ENCODE measurements at regions not wholly inside any gene's neighbourhood (a gene's known extent, or its start where the extent isn't known, plus 50 kb on each side); places are given as distances from the start of the nearest gene placed in this dataset.

DNA sequence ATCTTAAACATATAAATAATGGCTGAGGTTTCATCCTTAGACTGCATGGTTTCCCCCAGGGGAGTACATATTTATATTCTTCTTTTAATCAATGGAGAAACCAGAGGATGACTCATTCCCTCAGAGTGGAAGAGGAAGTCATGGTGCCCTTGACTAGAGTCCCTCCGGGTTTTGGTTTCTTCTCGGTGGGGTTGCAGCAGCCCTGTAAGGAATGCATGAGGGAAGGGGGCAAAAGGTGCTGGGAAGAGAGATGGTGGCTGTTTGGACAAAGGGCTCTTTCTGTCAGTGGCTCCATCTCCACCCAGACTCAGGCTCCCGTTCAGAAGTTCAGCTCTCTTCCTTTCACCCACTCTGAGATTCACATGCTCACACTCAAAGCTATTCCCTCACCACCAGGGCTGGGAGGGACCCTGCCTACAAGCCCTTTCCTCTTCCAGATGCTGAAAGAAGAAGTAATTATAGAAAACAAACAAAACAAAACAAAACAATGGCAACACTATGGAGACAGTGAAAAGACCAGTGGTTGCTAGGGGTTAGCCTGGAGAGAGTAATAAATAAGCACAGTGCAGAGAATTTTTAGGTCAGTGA, 129.8 kb upstream of the IL12B start (continued):
- TF ChIP-seq, protein P1, sequence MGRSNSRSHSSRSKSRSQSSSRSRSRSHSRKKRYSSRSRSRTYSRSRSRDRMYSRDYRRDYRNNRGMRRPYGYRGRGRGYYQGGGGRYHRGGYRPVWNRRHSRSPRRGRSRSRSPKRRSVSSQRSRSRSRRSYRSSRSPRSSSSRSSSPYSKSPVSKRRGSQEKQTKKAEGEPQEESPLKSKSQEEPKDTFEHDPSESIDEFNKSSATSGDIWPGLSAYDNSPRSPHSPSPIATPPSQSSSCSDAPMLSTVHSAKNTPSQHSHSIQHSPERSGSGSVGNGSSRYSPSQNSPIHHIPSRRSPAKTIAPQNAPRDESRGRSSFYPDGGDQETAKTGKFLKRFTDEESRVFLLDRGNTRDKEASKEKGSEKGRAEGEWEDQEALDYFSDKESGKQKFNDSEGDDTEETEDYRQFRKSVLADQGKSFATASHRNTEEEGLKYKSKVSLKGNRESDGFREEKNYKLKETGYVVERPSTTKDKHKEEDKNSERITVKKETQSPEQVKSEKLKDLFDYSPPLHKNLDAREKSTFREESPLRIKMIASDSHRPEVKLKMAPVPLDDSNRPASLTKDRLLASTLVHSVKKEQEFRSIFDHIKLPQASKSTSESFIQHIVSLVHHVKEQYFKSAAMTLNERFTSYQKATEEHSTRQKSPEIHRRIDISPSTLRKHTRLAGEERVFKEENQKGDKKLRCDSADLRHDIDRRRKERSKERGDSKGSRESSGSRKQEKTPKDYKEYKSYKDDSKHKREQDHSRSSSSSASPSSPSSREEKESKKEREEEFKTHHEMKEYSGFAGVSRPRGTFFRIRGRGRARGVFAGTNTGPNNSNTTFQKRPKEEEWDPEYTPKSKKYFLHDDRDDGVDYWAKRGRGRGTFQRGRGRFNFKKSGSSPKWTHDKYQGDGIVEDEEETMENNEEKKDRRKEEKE (IDR thresholded peaks at IDR 0.05): no peak
- TF ChIP-seq ZNF384 (IDR thresholded peaks at IDR 0.05; ENCODE audit: borderline replicate concordance, low read depth, low read length) (no peak), SIX5 (IDR thresholded peaks at IDR 0.05; ENCODE audit: low read depth, low read length, severe bottlenecking) (no peak), MTA3 (IDR thresholded peaks at IDR 0.05; ENCODE audit: borderline replicate concordance, low read length) (peak; percentile 75; the same call in 1 of the 2 replicates), RB1 (IDR thresholded peaks at IDR 0.05; ENCODE audit: borderline replicate concordance) (no peak), ZSCAN29 (IDR thresholded peaks at IDR 0.05) (no peak), CHD4 (IDR thresholded peaks at IDR 0.05) (no peak), RBBP5 (conservative IDR thresholded peaks at IDR 0.05) (no peak), EGR1 (IDR thresholded peaks at IDR 0.05; ENCODE audit: borderline replicate concordance in 1 of 2, low read depth in 2 of 2, low read length in 2 of 2) (no peak), FOXK2 (IDR thresholded peaks at IDR 0.05) (no peak), ZNF207 (IDR thresholded peaks at IDR 0.05; ENCODE audit: borderline replicate concordance) (peak; percentile 34; the same call in 1 of the 2 replicates), NFYA (IDR thresholded peaks at IDR 0.05; ENCODE audit: borderline replicate concordance, low read depth, low read length) (no peak), WRNIP1 (IDR thresholded peaks at IDR 0.05; ENCODE audit: borderline replicate concordance, low read depth, low read length) (no peak), SREBF2 (IDR thresholded peaks at IDR 0.05; ENCODE audit: low read length) (no peak), RUNX3 (IDR thresholded peaks at IDR 0.05; ENCODE audit: low read length) (peak; percentile 85), CBX5 (IDR thresholded peaks at IDR 0.05; ENCODE audit: low read depth) (0 out of 2 replicates have a peak, but pooled peaks have one; percentile 54), BACH1 (IDR thresholded peaks at IDR 0.05; ENCODE audit: borderline replicate concordance) (no peak)
- TF ChIP-seq, protein P2, sequence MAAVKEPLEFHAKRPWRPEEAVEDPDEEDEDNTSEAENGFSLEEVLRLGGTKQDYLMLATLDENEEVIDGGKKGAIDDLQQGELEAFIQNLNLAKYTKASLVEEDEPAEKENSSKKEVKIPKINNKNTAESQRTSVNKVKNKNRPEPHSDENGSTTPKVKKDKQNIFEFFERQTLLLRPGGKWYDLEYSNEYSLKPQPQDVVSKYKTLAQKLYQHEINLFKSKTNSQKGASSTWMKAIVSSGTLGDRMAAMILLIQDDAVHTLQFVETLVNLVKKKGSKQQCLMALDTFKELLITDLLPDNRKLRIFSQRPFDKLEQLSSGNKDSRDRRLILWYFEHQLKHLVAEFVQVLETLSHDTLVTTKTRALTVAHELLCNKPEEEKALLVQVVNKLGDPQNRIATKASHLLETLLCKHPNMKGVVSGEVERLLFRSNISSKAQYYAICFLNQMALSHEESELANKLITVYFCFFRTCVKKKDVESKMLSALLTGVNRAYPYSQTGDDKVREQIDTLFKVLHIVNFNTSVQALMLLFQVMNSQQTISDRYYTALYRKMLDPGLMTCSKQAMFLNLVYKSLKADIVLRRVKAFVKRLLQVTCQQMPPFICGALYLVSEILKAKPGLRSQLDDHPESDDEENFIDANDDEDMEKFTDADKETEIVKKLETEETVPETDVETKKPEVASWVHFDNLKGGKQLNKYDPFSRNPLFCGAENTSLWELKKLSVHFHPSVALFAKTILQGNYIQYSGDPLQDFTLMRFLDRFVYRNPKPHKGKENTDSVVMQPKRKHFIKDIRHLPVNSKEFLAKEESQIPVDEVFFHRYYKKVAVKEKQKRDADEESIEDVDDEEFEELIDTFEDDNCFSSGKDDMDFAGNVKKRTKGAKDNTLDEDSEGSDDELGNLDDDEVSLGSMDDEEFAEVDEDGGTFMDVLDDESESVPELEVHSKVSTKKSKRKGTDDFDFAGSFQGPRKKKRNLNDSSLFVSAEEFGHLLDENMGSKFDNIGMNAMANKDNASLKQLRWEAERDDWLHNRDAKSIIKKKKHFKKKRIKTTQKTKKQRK (IDR thresholded peaks at IDR 0.05; ENCODE audit: low read depth, low read length): no peak
- TF ChIP-seq, protein P3, sequence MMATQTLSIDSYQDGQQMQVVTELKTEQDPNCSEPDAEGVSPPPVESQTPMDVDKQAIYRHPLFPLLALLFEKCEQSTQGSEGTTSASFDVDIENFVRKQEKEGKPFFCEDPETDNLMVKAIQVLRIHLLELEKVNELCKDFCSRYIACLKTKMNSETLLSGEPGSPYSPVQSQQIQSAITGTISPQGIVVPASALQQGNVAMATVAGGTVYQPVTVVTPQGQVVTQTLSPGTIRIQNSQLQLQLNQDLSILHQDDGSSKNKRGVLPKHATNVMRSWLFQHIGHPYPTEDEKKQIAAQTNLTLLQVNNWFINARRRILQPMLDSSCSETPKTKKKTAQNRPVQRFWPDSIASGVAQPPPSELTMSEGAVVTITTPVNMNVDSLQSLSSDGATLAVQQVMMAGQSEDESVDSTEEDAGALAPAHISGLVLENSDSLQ (IDR thresholded peaks at IDR 0.05): no peak
- TF ChIP-seq, protein P4, sequence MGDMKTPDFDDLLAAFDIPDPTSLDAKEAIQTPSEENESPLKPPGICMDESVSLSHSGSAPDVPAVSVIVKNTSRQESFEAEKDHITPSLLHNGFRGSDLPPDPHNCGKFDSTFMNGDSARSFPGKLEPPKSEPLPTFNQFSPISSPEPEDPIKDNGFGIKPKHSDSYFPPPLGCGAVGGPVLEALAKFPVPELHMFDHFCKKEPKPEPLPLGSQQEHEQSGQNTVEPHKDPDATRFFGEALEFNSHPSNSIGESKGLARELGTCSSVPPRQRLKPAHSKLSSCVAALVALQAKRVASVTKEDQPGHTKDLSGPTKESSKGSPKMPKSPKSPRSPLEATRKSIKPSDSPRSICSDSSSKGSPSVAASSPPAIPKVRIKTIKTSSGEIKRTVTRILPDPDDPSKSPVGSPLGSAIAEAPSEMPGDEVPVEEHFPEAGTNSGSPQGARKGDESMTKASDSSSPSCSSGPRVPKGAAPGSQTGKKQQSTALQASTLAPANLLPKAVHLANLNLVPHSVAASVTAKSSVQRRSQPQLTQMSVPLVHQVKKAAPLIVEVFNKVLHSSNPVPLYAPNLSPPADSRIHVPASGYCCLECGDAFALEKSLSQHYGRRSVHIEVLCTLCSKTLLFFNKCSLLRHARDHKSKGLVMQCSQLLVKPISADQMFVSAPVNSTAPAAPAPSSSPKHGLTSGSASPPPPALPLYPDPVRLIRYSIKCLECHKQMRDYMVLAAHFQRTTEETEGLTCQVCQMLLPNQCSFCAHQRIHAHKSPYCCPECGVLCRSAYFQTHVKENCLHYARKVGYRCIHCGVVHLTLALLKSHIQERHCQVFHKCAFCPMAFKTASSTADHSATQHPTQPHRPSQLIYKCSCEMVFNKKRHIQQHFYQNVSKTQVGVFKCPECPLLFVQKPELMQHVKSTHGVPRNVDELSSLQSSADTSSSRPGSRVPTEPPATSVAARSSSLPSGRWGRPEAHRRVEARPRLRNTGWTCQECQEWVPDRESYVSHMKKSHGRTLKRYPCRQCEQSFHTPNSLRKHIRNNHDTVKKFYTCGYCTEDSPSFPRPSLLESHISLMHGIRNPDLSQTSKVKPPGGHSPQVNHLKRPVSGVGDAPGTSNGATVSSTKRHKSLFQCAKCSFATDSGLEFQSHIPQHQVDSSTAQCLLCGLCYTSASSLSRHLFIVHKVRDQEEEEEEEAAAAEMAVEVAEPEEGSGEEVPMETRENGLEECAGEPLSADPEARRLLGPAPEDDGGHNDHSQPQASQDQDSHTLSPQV (IDR thresholded peaks at IDR 0.05): no peak

Measured in GM12878 (cell line).